ENCODE measurements at regions not wholly inside any gene's neighbourhood (a gene's known extent, or its start where the extent isn't known, plus 50 kb on each side); places are given as distances from the start of the nearest gene placed in this dataset.

DNA sequence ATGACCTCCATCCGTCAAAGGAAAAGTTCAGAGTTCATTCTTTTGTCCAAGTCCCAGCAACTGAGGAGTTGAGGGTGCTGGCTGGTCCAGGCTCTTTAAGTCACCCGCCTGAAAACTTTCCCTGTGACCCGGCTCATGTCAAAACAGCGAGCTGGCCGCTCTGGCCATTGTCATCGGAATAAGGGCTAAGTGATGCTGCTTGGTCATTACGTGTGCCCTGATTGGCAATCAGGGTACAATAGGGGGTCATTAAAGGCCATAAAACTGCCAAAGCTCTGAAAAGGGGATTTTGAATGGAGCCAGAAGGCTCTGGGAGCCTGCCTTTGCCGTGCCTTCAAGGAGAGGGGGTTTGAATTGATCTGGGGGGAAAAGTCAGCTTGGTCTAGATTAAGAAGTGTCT is 88.5 kb upstream of the IRX3 start:
- peaks cover 15% of the 10 kb centered on the region for H3K4me1 ChIP-seq (ENCODE audit: control insufficient read depth, insufficient read depth, low read length, unreplicated experiment)
- H3K4me3 ChIP-seq (ENCODE audit: low read depth, low read length) = no peak overlapping the region
- H2AFZ ChIP-seq (ENCODE audit: low read length, unreplicated experiment) = no peak overlapping the region
- no peaks in the 10 kb centered on the region for H3K79me2 ChIP-seq (ENCODE audit: control insufficient read depth, insufficient read depth, low read length, unreplicated experiment)
- peak overlapping the region; percentile 90; the same call in 1 of the 2 replicates for H3K27ac ChIP-seq (ENCODE audit: low read depth, low read length)
- H3K36me3 ChIP-seq (ENCODE audit: insufficient read depth, low read length) = no peaks in the 10 kb centered on the region
- no peaks in the 10 kb centered on the region for H3K27me3 ChIP-seq (ENCODE audit: insufficient read depth, low read length)

DNA sequence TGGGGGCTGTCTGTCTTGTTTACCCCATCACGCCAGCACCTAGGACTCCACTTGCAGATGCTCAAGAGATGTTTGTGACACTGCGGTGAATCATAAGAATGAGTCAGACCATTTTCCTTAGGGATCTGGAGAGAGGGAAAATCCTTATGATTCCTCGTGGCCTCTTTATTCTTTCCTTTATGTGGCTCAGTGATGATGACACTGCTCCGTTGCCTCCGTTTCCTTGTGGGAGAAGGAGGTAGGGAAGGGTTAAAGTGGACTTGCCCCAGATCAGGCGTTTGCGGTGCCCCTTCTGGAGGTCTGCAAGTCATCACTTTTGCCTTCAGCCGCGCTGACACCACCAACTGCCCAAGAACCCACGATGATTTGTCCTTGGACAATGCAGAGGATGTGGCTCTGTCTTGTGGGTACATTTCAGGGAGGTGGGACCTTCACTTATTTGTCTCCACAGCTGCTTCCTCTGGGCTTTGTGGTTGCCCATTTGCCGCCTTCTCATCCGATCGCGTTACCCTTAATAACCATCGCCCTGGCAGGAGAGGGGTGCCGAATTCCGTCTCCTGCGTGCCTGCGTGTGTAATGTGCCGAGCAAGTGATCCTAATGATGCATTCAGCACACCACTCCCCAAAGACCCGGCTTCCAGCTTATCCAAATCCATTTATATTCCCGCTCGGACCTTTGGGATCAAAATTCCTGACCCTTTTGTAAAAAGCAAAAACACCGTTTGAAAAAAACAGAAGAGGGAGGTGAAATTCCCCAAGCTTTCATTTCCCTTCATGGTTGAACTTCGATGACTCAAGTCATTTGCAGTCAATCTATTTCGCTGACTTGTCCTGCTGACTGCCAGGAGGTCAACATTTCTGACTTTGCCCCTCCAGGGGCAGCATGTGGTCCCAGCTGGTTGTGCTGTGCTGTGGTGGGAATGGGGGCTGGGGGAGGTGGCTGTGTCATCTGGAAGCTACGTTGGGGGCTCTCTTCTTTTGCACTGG is 87.2 kb upstream of the IRX3 start:
- Histone ChIP-seq H2AFZ (ENCODE audit: low read length, unreplicated experiment) (peak overlapping the region; percentile 84), H3K4me1 (ENCODE audit: control insufficient read depth, insufficient read depth, low read length, unreplicated experiment) (peaks cover 15% of the 10 kb centered on the region)

DNA sequence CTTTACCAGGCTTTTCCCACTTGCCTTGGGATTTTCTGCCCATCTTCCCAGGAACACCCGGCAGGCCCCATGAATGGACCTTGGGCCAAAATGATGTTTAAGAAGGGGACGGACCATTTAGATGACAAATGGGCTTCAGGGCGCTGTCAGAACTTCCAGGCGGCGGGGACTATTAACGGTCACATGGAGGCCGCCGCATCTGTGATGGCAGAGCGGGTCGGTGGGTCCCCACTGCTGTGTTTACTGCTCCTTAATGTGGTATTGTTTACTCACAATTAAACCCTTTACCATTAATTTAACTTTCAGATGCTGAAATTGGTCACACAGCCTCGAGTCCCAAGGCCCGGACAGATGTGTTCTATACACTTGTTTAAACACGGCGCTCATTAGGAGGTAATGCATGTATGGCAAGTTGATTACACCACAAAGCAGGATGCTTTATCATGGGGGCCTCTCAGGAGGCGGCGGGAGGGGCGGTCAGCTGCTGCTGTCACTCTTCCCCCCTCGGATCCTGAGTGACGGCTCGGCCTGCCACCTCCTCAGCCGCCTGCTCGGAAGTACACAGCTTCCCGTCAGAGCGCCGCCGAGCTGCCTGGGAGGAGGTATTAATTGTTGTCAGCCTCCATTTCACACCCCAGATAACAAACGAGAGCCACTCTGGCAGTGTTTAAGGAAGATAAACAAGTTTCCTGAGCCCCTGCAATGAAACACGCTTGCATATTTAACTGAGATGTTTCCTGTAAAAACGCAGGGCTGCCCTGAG is 83.9 kb upstream of the IRX3 start:
- H2AFZ ChIP-seq (ENCODE audit: low read length, unreplicated experiment) = no peak overlapping the region
- no peaks in the 10 kb centered on the region for H3K27me3 ChIP-seq (ENCODE audit: insufficient read depth, low read length)
- no peaks in the 10 kb centered on the region for H3K36me3 ChIP-seq (ENCODE audit: insufficient read depth, low read length)
- H3K27ac ChIP-seq (ENCODE audit: low read depth, low read length) = no peak overlapping the region
- peaks cover 15% of the 10 kb centered on the region for H3K4me1 ChIP-seq (ENCODE audit: control insufficient read depth, insufficient read depth, low read length, unreplicated experiment)
- no peak overlapping the region for H3K4me3 ChIP-seq (ENCODE audit: low read depth, low read length)
- H3K79me2 ChIP-seq (ENCODE audit: control insufficient read depth, insufficient read depth, low read length, unreplicated experiment) = no peaks in the 10 kb centered on the region

More for the DNA sequence above, 87.2 kb upstream of the IRX3 start:
- Histone ChIP-seq H3K27ac (ENCODE audit: low read depth, low read length) (peak overlapping the region; percentile 90), H3K79me2 (ENCODE audit: control insufficient read depth, insufficient read depth, low read length, unreplicated experiment) (no peaks in the 10 kb centered on the region), H3K27me3 (ENCODE audit: insufficient read depth, low read length) (no peaks in the 10 kb centered on the region), H3K4me3 (ENCODE audit: low read depth, low read length) (peak overlapping the region; percentile 76), H3K36me3 (ENCODE audit: insufficient read depth, low read length) (no peaks in the 10 kb centered on the region)

DNA sequence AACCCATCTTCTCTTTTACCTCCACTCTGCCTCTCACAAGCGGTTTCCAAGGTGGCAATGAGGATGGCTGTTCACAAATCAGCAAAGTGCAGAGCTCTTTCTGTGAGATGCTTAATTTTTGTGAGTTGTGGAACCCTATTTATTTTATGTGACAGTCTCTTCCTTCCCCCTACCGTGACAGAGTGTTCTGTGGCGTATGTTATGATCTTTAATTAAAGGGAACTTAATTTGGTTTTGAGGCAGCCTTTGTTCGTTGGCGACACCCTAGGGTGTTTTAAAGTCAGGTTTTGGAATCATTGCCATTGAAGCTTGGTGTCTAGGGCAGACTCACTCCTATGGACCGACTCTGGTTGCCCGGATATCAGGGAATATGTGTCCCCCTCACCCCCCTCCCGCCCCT is 83.3 kb upstream of the IRX3 start:
- Histone ChIP-seq H3K27me3 (ENCODE audit: insufficient read depth, low read length) (no peaks in the 10 kb centered on the region), H2AFZ (ENCODE audit: low read length, unreplicated experiment) (no peak overlapping the region), H3K4me3 (ENCODE audit: low read depth, low read length) (no peak overlapping the region), H3K36me3 (ENCODE audit: insufficient read depth, low read length) (no peaks in the 10 kb centered on the region), H3K4me1 (ENCODE audit: control insufficient read depth, insufficient read depth, low read length, unreplicated experiment) (peaks cover 15% of the 10 kb centered on the region), H3K79me2 (ENCODE audit: control insufficient read depth, insufficient read depth, low read length, unreplicated experiment) (no peaks in the 10 kb centered on the region), H3K27ac (ENCODE audit: low read depth, low read length) (no peak overlapping the region)

DNA sequence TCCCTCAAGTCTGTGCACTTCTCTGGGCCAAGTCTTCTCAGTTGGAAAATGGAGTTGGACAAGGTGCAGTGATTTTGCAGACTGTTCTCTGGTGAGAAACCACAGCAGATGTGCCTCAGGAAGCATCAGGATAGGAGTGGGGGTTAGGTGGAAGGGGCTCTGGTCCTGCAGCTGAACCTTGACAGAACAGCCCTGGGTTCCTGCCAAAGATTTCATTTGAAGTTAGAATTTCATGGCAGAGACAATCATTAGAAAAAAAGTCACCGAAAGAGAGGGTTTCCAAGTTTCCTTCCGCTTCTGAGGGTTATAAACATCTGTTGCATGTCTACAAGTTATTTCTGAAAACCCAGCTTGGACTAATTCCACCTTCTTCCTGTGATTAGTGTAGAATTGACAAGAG is 80.4 kb upstream of the IRX3 start:
- H3K79me2 ChIP-seq (ENCODE audit: control insufficient read depth, insufficient read depth, low read length, unreplicated experiment) = no peaks in the 10 kb centered on the region
- no peak overlapping the region for H2AFZ ChIP-seq (ENCODE audit: low read length, unreplicated experiment)
- no peak overlapping the region for H3K27ac ChIP-seq (ENCODE audit: low read depth, low read length)
- H3K4me1 ChIP-seq (ENCODE audit: control insufficient read depth, insufficient read depth, low read length, unreplicated experiment) = no peaks in the 10 kb centered on the region
- H3K36me3 ChIP-seq (ENCODE audit: insufficient read depth, low read length) = no peaks in the 10 kb centered on the region
- H3K27me3 ChIP-seq (ENCODE audit: insufficient read depth, low read length) = no peaks in the 10 kb centered on the region
- no peak overlapping the region for H3K4me3 ChIP-seq (ENCODE audit: low read depth, low read length)

DNA sequence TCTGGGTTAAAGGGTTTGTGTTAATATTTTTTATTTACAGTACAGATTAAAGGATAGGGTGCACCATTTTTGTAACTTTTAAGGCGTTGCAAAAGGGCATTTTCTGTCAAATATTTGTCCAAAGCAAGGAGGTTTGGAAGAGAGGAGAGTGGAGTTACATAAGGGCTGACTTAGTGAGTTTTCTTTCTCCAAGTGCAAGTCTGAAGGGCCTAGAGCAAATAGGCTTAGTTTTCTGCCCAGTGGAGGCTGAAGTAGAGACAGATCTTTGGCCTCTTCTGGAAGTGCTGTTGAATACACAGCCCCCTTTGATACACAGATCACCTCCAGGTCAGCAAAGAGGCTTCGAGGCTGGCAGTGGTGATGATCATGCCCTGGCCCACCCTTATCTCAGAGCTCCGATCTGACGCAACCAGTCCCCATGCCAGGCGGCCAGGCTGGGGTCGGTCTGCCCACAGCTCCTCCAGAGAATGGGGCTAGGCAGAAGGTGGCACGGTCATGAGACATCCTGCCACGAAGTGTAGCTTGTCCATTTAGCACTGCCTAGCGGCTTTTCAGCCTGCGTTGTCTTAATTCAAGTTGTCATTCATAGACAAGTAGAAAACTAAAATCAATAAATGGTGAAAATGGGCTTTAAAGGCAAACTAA is 79.5 kb upstream of the IRX3 start:
- Histone ChIP-seq H3K27ac (ENCODE audit: low read depth, low read length) (no peak overlapping the region), H3K4me1 (ENCODE audit: control insufficient read depth, insufficient read depth, low read length, unreplicated experiment) (no peaks in the 10 kb centered on the region), H3K27me3 (ENCODE audit: insufficient read depth, low read length) (no peaks in the 10 kb centered on the region), H3K4me3 (ENCODE audit: low read depth, low read length) (no peak overlapping the region), H3K79me2 (ENCODE audit: control insufficient read depth, insufficient read depth, low read length, unreplicated experiment) (no peaks in the 10 kb centered on the region), H2AFZ (ENCODE audit: low read length, unreplicated experiment) (no peak overlapping the region), H3K36me3 (ENCODE audit: insufficient read depth, low read length) (no peaks in the 10 kb centered on the region)

DNA sequence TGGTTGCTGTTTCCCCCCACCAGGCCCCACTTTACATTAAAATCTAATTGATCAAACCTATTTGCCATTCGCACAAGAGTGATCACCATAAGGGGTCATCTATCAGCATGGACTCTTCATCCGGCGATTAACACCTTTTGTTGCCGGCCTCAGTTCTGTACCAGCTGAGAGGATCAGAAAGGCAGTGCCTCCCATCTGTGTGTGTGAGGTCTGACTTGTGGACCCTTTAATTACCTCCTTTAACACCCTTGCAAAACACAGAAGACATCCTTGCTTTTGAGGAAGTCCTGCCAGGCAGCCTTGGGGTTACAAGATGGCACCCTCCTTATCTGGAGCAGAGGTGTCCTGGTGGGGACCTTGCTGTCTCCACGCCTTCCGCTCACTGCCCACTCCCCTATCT is 77.2 kb upstream of the IRX3 start:
- Histone ChIP-seq H3K27ac (ENCODE audit: low read depth, low read length) (no peak overlapping the region), H3K27me3 (ENCODE audit: insufficient read depth, low read length) (no peaks in the 10 kb centered on the region), H3K79me2 (ENCODE audit: control insufficient read depth, insufficient read depth, low read length, unreplicated experiment) (no peaks in the 10 kb centered on the region), H3K36me3 (ENCODE audit: insufficient read depth, low read length) (no peaks in the 10 kb centered on the region), H3K4me1 (ENCODE audit: control insufficient read depth, insufficient read depth, low read length, unreplicated experiment) (no peaks in the 10 kb centered on the region), H2AFZ (ENCODE audit: low read length, unreplicated experiment) (no peak overlapping the region), H3K4me3 (ENCODE audit: low read depth, low read length) (no peak overlapping the region)

DNA sequence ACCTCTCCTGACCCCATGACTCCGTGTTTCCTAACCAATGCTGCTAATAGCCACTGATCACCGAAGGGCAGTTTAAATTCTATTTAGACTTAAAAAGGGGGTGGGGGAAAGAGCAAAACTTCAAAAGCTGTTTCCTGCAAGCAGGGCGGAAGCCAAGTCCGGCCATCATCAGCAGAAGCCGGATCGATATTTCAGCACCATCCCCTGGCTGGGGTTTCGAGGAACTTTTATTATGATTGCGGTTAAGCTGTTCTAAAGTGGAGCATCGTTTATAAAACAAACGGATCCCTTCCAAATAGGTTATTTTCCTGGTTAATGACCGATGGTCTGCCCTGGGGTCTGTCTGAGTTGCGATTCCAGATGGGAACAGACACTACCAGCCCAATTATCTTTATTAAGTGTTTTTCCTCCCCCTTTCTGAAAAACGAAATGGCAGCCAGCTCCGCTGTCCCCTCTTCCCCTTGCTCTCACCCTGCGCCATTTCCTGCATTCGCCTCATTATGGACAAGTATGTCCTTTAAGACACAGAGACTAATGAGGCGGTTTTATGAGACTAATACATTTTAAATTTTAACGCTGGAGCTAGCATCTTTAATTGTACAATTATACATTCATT is 76.1 kb upstream of the IRX3 start:
- H3K4me1 ChIP-seq (ENCODE audit: control insufficient read depth, insufficient read depth, low read length, unreplicated experiment) = no peaks in the 10 kb centered on the region
- no peaks in the 10 kb centered on the region for H3K27me3 ChIP-seq (ENCODE audit: insufficient read depth, low read length)
- H2AFZ ChIP-seq (ENCODE audit: low read length, unreplicated experiment) = no peak overlapping the region
- no peak overlapping the region for H3K4me3 ChIP-seq (ENCODE audit: low read depth, low read length)
- no peaks in the 10 kb centered on the region for H3K36me3 ChIP-seq (ENCODE audit: insufficient read depth, low read length)
- no peaks in the 10 kb centered on the region for H3K79me2 ChIP-seq (ENCODE audit: control insufficient read depth, insufficient read depth, low read length, unreplicated experiment)
- H3K27ac ChIP-seq (ENCODE audit: low read depth, low read length) = no peak overlapping the region

DNA sequence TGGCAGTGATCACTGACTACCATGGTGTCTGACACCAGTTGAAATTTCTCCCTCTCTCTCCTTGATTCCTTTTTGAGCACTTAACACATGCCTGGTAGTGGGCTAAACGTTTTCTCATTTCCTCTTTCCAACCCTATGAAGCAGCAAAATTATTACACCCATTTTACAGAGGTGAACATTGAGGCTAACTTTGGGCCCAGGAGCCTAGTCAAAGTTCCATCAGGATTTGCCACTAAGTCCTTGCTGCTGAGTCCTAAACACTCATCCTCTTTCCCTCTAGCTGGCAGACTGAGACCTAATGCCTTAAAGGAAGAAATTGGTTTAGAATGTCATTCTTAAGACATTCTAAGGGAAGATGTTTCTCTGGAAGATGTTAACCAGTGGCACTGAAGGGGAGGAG is 74.7 kb upstream of the IRX3 start:
- H3K27me3 ChIP-seq (ENCODE audit: insufficient read depth, low read length) = no peaks in the 10 kb centered on the region
- no peaks in the 10 kb centered on the region for H3K36me3 ChIP-seq (ENCODE audit: insufficient read depth, low read length)
- H3K27ac ChIP-seq (ENCODE audit: low read depth, low read length) = no peak overlapping the region
- H3K4me1 ChIP-seq (ENCODE audit: control insufficient read depth, insufficient read depth, low read length, unreplicated experiment) = peaks cover 6% of the 10 kb centered on the region
- H2AFZ ChIP-seq (ENCODE audit: low read length, unreplicated experiment) = no peak overlapping the region
- no peak overlapping the region for H3K4me3 ChIP-seq (ENCODE audit: low read depth, low read length)
- no peaks in the 10 kb centered on the region for H3K79me2 ChIP-seq (ENCODE audit: control insufficient read depth, insufficient read depth, low read length, unreplicated experiment)

DNA sequence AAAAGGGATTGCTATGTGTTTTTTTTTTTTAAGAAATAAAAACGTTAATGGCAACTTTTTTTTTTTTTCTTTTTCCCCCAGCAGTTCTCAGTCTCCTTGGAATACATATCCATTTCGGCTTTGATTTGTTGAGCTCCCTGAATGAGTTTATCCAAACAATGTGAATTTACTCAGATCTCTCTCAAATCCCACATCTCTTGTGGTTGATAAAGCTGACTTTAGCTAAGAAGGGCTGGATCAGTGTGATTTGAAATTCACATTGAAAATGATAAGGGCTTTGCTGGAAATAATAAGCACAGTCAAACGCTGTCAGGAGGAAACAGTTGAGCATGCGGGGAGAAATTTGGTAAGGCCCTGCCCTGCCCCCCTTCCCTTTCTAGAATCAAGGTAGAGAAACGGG is 74.1 kb upstream of the IRX3 start:
- H2AFZ ChIP-seq (ENCODE audit: low read length, unreplicated experiment) = peak overlapping the region; percentile 10
- no peaks in the 10 kb centered on the region for H3K36me3 ChIP-seq (ENCODE audit: insufficient read depth, low read length)
- H3K27me3 ChIP-seq (ENCODE audit: insufficient read depth, low read length) = no peaks in the 10 kb centered on the region
- H3K27ac ChIP-seq (ENCODE audit: low read depth, low read length) = no peak overlapping the region
- peaks cover 10% of the 10 kb centered on the region for H3K4me1 ChIP-seq (ENCODE audit: control insufficient read depth, insufficient read depth, low read length, unreplicated experiment)
- H3K79me2 ChIP-seq (ENCODE audit: control insufficient read depth, insufficient read depth, low read length, unreplicated experiment) = no peaks in the 10 kb centered on the region
- H3K4me3 ChIP-seq (ENCODE audit: low read depth, low read length) = peak overlapping the region; percentile 40; the same call in 1 of the 2 replicates
